GM21723 (cell line): ENCODE measurements at regions not wholly inside any gene's neighbourhood (a gene's known extent, or its start where the extent isn't known, plus 50 kb on each side); places are given as distances from the start of the nearest gene placed in this dataset.
"Not testable (repeated sequence)": the region's sequence is repeated elsewhere in the genome, so short reads cannot be mapped to it uniquely, and the experiment has no call there.

Experiments used
- ATAC-seq: cut with Tn5 transposase; IDR thresholded peaks from one replicate; pipeline ENCODE4 v1.9.1; 2021; ENCODE audit warnings: mild to moderate bottlenecking, moderate library complexity; ENCODE audit not compliant: unreplicated experiment

- ATAC-seq = no peak
These were observed 1116.2 kb downstream of the SORCS3 start for GRCh38 chr10:105757302-105757701.

GRCh38 chr10:105756386-105756785, 1115.3 kb downstream of the SORCS3 start:
- no peak for ATAC-seq

GRCh38 chr10:105751688-105752087, 1110.6 kb downstream of the SORCS3 start:
- ATAC-seq = no peak

- no peak for ATAC-seq
These were observed 1104.6 kb downstream of the SORCS3 start for GRCh38 chr10:105745596-105746148.

- ATAC-seq = no peak
These were observed 1102.4 kb downstream of the SORCS3 start for GRCh38 chr10:105743343-105744056.

GRCh38 chr10:105742923-105743322, 1101.8 kb downstream of the SORCS3 start:
- ATAC-seq = no peak

- no peak for ATAC-seq
These were observed 1101.1 kb downstream of the SORCS3 start for GRCh38 chr10:105742184-105742583.

GRCh38 chr10:105734479-105734878, 1093.4 kb downstream of the SORCS3 start:
- no peak for ATAC-seq

- ATAC-seq = no peak
These were observed 1092.8 kb downstream of the SORCS3 start for GRCh38 chr10:105733924-105734323.

GRCh38 chr10:105729428-105729827, 1088.3 kb downstream of the SORCS3 start:
- ATAC-seq = no peak

- not testable (repeated sequence) for ATAC-seq
These were observed 1086.5 kb downstream of the SORCS3 start for GRCh38 chr10:105727586-105727985.

GRCh38 chr10:105727131-105727530, 1086.0 kb downstream of the SORCS3 start:
- no peak for ATAC-seq

- ATAC-seq = no peak
These were observed 1085.1 kb downstream of the SORCS3 start for GRCh38 chr10:105726149-105726548.

- ATAC-seq = no peak
These were observed 1083.9 kb downstream of the SORCS3 start for GRCh38 chr10:105725007-105725406.

- no peak for ATAC-seq
These were observed 1077.3 kb downstream of the SORCS3 start for GRCh38 chr10:105718207-105718995.

GRCh38 chr10:105714728-105715127, 1073.6 kb downstream of the SORCS3 start:
- ATAC-seq = no peak

GRCh38 chr10:105707603-105708002, 1066.5 kb downstream of the SORCS3 start:
- ATAC-seq = no peak

- ATAC-seq = no peak
These were observed 1065.4 kb downstream of the SORCS3 start for GRCh38 chr10:105706281-105707026.

- ATAC-seq = no peak
These were observed 1061.1 kb downstream of the SORCS3 start for GRCh38 chr10:105702211-105702610.

- no peak for ATAC-seq
These were observed 1059.1 kb downstream of the SORCS3 start for GRCh38 chr10:105700218-105700617.

- no peak for ATAC-seq
These were observed 1058.4 kb downstream of the SORCS3 start for GRCh38 chr10:105699504-105699903.
